ENCODE measurements at regions not wholly inside any gene's neighbourhood (a gene's known extent, or its start where the extent isn't known, plus 50 kb on each side); places are given as distances from the start of the nearest gene placed in this dataset.

- CTCF ChIA-PET, result interaction anchor here (1.0 kb wide), 1 partner anchor 62 kb away, joined by 3 read pairs; no protein-coding TSS in a partner anchor
Measured at GRCh38 chr12:76948879-76949278, 70.1 kb upstream of the CSRP2 start.

GRCh38 chr12:76947304-76947703 is 68.5 kb upstream of the CSRP2 start:
- H3K27ac ChIP-seq (ENCODE audit: extremely low read depth, low read depth, low read length), result no peak overlapping the region
- no peaks in the 10 kb centered on the region for H3K4me1 ChIP-seq (ENCODE audit: control insufficient read depth, insufficient read depth, low read length)
- no peak overlapping the region for H3K4me3 ChIP-seq (ENCODE audit: low read depth, low read length)
- POLR2A ChIA-PET, result no interaction called here
- no peaks in the 10 kb centered on the region for H3K36me3 ChIP-seq (ENCODE audit: control insufficient read depth in 2 of 2, insufficient read depth in 1 of 2, low read length in 2 of 2)
- H3K9me3 ChIP-seq (ENCODE audit: control insufficient read depth, insufficient read depth, low read depth, low read length), result no peaks in the 10 kb centered on the region
- CTCF ChIA-PET, result interaction anchor here (1.6 kb wide), 1 partner anchor 10 kb away, joined by 3 read pairs; no protein-coding TSS in a partner anchor
- TF ChIP-seq ZNF623 (tag by site-specific recombination; IDR thresholded peaks at IDR 0.05) (no peak), ZNF138 (tag by site-specific recombination; IDR thresholded peaks at IDR 0.05; ENCODE audit: borderline replicate concordance) (no peak), ZNF146 (tag by site-specific recombination; IDR thresholded peaks at IDR 0.05) (no peak), MEIS1 (CRISPR knock-in tag; IDR thresholded peaks at IDR 0.05; ENCODE audit: borderline replicate concordance) (no peak), ZNF670 (tag by site-specific recombination; IDR thresholded peaks at IDR 0.05; ENCODE audit: low read depth) (no peak), ZNF335 (tag by site-specific recombination; conservative IDR thresholded peaks at IDR 0.05) (no peak), ZSCAN30 (tag by site-specific recombination; IDR thresholded peaks at IDR 0.05) (no peak), PRDM1 (tag by site-specific recombination; IDR thresholded peaks at IDR 0.05) (no peak), ZNF530 (tag by site-specific recombination; IDR thresholded peaks at IDR 0.05; ENCODE audit: low read depth) (no peak), ZNF596 (tag by site-specific recombination; IDR thresholded peaks at IDR 0.05) (no peak), ZNF514 (tag by site-specific recombination; IDR thresholded peaks at IDR 0.05) (no peak), ZNF529 (tag by site-specific recombination; IDR thresholded peaks at IDR 0.05; ENCODE audit: insufficient replicate concordance) (no peak), ZNF785 (tag by site-specific recombination; IDR thresholded peaks at IDR 0.05) (no peak), ZNF621 (tag by site-specific recombination; IDR thresholded peaks at IDR 0.05) (no peak), HOXA7 (CRISPR knock-in tag; IDR thresholded peaks at IDR 0.05; ENCODE audit: borderline replicate concordance) (no peak)
- TF ChIP-seq, protein P1, sequence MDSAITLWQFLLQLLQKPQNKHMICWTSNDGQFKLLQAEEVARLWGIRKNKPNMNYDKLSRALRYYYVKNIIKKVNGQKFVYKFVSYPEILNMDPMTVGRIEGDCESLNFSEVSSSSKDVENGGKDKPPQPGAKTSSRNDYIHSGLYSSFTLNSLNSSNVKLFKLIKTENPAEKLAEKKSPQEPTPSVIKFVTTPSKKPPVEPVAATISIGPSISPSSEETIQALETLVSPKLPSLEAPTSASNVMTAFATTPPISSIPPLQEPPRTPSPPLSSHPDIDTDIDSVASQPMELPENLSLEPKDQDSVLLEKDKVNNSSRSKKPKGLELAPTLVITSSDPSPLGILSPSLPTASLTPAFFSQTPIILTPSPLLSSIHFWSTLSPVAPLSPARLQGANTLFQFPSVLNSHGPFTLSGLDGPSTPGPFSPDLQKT (IDR thresholded peaks at IDR 0.05; ENCODE audit: borderline replicate concordance, low read depth, low read length), result no peak
- TF ChIP-seq, protein P2, sequence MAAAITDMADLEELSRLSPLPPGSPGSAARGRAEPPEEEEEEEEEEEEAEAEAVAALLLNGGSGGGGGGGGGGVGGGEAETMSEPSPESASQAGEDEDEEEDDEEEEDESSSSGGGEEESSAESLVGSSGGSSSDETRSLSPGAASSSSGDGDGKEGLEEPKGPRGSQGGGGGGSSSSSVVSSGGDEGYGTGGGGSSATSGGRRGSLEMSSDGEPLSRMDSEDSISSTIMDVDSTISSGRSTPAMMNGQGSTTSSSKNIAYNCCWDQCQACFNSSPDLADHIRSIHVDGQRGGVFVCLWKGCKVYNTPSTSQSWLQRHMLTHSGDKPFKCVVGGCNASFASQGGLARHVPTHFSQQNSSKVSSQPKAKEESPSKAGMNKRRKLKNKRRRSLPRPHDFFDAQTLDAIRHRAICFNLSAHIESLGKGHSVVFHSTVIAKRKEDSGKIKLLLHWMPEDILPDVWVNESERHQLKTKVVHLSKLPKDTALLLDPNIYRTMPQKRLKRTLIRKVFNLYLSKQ (tag by site-specific recombination; IDR thresholded peaks at IDR 0.05; ENCODE audit: borderline replicate concordance), result no peak

More at GRCh38 chr12:76948879-76949278, 70.1 kb upstream of the CSRP2 start:
- no peak overlapping the region for H3K27ac ChIP-seq (ENCODE audit: extremely low read depth, low read depth, low read length)
- H3K9me3 ChIP-seq (ENCODE audit: control insufficient read depth, insufficient read depth, low read depth, low read length), result no peaks in the 10 kb centered on the region
- H3K36me3 ChIP-seq (ENCODE audit: control insufficient read depth in 2 of 2, insufficient read depth in 1 of 2, low read length in 2 of 2), result no peaks in the 10 kb centered on the region
- TF ChIP-seq, protein P3, sequence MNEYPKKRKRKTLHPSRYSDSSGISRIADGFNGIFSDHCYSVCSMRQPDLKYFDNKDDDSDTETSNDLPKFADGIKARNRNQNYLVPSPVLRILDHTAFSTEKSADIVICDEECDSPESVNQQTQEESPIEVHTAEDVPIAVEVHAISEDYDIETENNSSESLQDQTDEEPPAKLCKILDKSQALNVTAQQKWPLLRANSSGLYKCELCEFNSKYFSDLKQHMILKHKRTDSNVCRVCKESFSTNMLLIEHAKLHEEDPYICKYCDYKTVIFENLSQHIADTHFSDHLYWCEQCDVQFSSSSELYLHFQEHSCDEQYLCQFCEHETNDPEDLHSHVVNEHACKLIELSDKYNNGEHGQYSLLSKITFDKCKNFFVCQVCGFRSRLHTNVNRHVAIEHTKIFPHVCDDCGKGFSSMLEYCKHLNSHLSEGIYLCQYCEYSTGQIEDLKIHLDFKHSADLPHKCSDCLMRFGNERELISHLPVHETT (tag by site-specific recombination; IDR thresholded peaks at IDR 0.05), result no peak
- TF ChIP-seq ZNF174 (tag by site-specific recombination; IDR thresholded peaks at IDR 0.05) (no peak), ZNF146 (tag by site-specific recombination; IDR thresholded peaks at IDR 0.05) (no peak), ZNF621 (tag by site-specific recombination; IDR thresholded peaks at IDR 0.05) (no peak), REPIN1 (tag by site-specific recombination; IDR thresholded peaks at IDR 0.05; ENCODE audit: low read depth) (no peak)
- TF ChIP-seq, protein P4, sequence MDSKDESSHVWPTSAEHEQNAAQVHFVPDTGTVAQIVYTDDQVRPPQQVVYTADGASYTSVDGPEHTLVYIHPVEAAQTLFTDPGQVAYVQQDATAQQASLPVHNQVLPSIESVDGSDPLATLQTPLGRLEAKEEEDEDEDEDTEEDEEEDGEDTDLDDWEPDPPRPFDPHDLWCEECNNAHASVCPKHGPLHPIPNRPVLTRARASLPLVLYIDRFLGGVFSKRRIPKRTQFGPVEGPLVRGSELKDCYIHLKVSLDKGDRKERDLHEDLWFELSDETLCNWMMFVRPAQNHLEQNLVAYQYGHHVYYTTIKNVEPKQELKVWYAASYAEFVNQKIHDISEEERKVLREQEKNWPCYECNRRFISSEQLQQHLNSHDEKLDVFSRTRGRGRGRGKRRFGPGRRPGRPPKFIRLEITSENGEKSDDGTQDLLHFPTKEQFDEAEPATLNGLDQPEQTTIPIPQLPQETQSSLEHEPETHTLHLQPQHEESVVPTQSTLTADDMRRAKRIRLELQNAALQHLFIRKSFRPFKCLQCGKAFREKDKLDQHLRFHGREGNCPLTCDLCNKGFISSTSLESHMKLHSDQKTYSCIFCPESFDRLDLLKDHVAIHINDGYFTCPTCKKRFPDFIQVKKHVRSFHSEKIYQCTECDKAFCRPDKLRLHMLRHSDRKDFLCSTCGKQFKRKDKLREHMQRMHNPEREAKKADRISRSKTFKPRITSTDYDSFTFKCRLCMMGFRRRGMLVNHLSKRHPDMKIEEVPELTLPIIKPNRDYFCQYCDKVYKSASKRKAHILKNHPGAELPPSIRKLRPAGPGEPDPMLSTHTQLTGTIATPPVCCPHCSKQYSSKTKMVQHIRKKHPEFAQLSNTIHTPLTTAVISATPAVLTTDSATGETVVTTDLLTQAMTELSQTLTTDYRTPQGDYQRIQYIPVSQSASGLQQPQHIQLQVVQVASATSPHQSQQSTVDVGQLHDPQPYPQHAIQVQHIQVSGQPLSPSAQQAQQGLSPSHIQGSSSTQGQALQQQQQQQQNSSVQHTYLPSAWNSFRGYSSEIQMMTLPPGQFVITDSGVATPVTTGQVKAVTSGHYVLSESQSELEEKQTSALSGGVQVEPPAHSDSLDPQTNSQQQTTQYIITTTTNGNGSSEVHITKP (tag by site-specific recombination; IDR thresholded peaks at IDR 0.05), result no peak
- H3K4me3 ChIP-seq (ENCODE audit: low read depth, low read length), result no peak overlapping the region
- POLR2A ChIA-PET, result interaction anchor here (1.0 kb wide), 1 partner anchor 70 kb away, joined by 3 read pairs; the partner anchor contains the start of gene CSRP2
- no peaks in the 10 kb centered on the region for H3K4me1 ChIP-seq (ENCODE audit: control insufficient read depth, insufficient read depth, low read length)

All from HEK293 (cell line).